ENCODE measurements at regions not wholly inside any gene's neighbourhood (a gene's known extent, or its start where the extent isn't known, plus 50 kb on each side); places are given as distances from the start of the nearest gene placed in this dataset.

GRCh38 chr1:229058729-229059128 is 212.2 kb upstream of the RAB4A start:
- 43% methylated on average over 10 of the region's 10 CpGs for WGBS

GRCh38 chr1:229059671-229060539 is 211.0 kb upstream of the RAB4A start:
- DNase-seq, result peak; percentile 18
- Histone ChIP-seq H4K91ac (ENCODE audit: low read length) (no peak overlapping the region), H3K9ac (ENCODE audit: low read length) (peak overlapping the region; percentile 4), H3K4me2 (ENCODE audit: low read length, poor library complexity, severe bottlenecking) (no peak overlapping the region), H3K18ac (ENCODE audit: low read depth in 1 of 2, low read length in 2 of 2) (peak overlapping the region in 1 of 2 experiments; percentile 61), H3K4me3 (ENCODE audit: insufficient read depth in 1 of 2, low read depth in 1 of 2, low read length in 2 of 2) (no peak overlapping the region), H3K79me1 (replicated peaks; ENCODE audit: low read length, poor library complexity, severe bottlenecking) (no peaks in the 10 kb centered on the region), H3K27ac (ENCODE audit: low read length, poor library complexity, severe bottlenecking) (no peak overlapping the region), H2BK15ac (ENCODE audit: low read depth, poor library complexity, severe bottlenecking) (no peak overlapping the region), H2BK120ac (ENCODE audit: low read depth, low read length) (no peak overlapping the region), H3K9me3 (ENCODE audit: control insufficient read depth, low read length) (no peaks in the 10 kb centered on the region), H2AK5ac (ENCODE audit: low read length, severe bottlenecking) (no peak overlapping the region), H2AFZ (ENCODE audit: low read depth, low read length) (no peak overlapping the region), H3K36me3 (ENCODE audit: control insufficient read depth in 1 of 2, insufficient read depth in 2 of 2, low read depth in 1 of 2, low read length in 2 of 2) (no peaks in the 10 kb centered on the region), H3K4ac (ENCODE audit: low read depth in 1 of 2, low read length in 2 of 2) (peak overlapping the region in 1 of 2 experiments; percentile 3), H3K4me1 (ENCODE audit: control insufficient read depth, insufficient read depth, low read depth, low read length) (peaks cover 3% of the 10 kb centered on the region), H2BK5ac (ENCODE audit: low read depth, low read length, poor library complexity, severe bottlenecking) (no peak overlapping the region), H4K8ac (ENCODE audit: low read length) (peak overlapping the region; percentile 30), H3K27me3 (ENCODE audit: control insufficient read depth in 1 of 2, insufficient read depth in 1 of 2, low read length in 2 of 2) (peaks cover 39 to 45% of the 10 kb centered on the region in 2 experiments), H2BK12ac (ENCODE audit: low read length in 2 of 2) (no peak overlapping the region), H3K23ac (ENCODE audit: low read length in 2 of 2) (no peak overlapping the region), H3K14ac (ENCODE audit: low read length in 2 of 2) (no peak overlapping the region)
- 38% methylated on average over 9 of the region's 9 CpGs for WGBS

More at GRCh38 chr1:229058729-229059128, 212.2 kb upstream of the RAB4A start:
- H4K91ac ChIP-seq (ENCODE audit: low read length), result no peak overlapping the region
- no peak overlapping the region for H2BK12ac ChIP-seq (ENCODE audit: low read length in 2 of 2)
- DNase-seq, result no peak
- H3K27me3 ChIP-seq (ENCODE audit: control insufficient read depth in 1 of 2, insufficient read depth in 1 of 2, low read length in 2 of 2), result peaks cover 34 to 43% of the 10 kb centered on the region in 2 experiments
- H3K4me3 ChIP-seq (ENCODE audit: insufficient read depth in 1 of 2, low read depth in 1 of 2, low read length in 2 of 2), result no peak overlapping the region
- no peak overlapping the region for H2BK120ac ChIP-seq (ENCODE audit: low read depth, low read length)
- H3K9ac ChIP-seq (ENCODE audit: low read length), result no peak overlapping the region
- H3K14ac ChIP-seq (ENCODE audit: low read length in 2 of 2), result no peak overlapping the region
- no peaks in the 10 kb centered on the region for H3K9me3 ChIP-seq (ENCODE audit: control insufficient read depth, low read length)
- H3K4me1 ChIP-seq (ENCODE audit: control insufficient read depth, insufficient read depth, low read depth, low read length), result peaks cover 3% of the 10 kb centered on the region
- H2BK5ac ChIP-seq (ENCODE audit: low read depth, low read length, poor library complexity, severe bottlenecking), result no peak overlapping the region
- no peak overlapping the region for H2AFZ ChIP-seq (ENCODE audit: low read depth, low read length)
- H2AK5ac ChIP-seq (ENCODE audit: low read length, severe bottlenecking), result no peak overlapping the region
- H3K18ac ChIP-seq (ENCODE audit: low read depth in 1 of 2, low read length in 2 of 2), result no peak overlapping the region
- no peak overlapping the region for H3K27ac ChIP-seq (ENCODE audit: low read length, poor library complexity, severe bottlenecking)
- H3K36me3 ChIP-seq (ENCODE audit: control insufficient read depth in 1 of 2, insufficient read depth in 2 of 2, low read depth in 1 of 2, low read length in 2 of 2), result no peaks in the 10 kb centered on the region
- no peaks in the 10 kb centered on the region for H3K79me1 ChIP-seq (replicated peaks; ENCODE audit: low read length, poor library complexity, severe bottlenecking)
- no peak overlapping the region for H3K4ac ChIP-seq (ENCODE audit: low read depth in 1 of 2, low read length in 2 of 2)
- no peak overlapping the region for H4K8ac ChIP-seq (ENCODE audit: low read length)
- H2BK15ac ChIP-seq (ENCODE audit: low read depth, poor library complexity, severe bottlenecking), result no peak overlapping the region
- H3K23ac ChIP-seq (ENCODE audit: low read length in 2 of 2), result no peak overlapping the region
- no peak overlapping the region for H3K4me2 ChIP-seq (ENCODE audit: low read length, poor library complexity, severe bottlenecking)

- Histone ChIP-seq H2AK5ac (ENCODE audit: low read length, severe bottlenecking) (no peak overlapping the region), H2BK120ac (ENCODE audit: low read depth, low read length) (no peak overlapping the region), H3K23ac (ENCODE audit: low read length in 2 of 2) (no peak overlapping the region), H3K27me3 (ENCODE audit: control insufficient read depth in 1 of 2, insufficient read depth in 1 of 2, low read length in 2 of 2) (peaks cover 44 to 58% of the 10 kb centered on the region in 2 experiments), H2BK5ac (ENCODE audit: low read depth, low read length, poor library complexity, severe bottlenecking) (no peak overlapping the region), H3K27ac (ENCODE audit: low read length, poor library complexity, severe bottlenecking) (no peak overlapping the region), H3K4me3 (ENCODE audit: insufficient read depth in 1 of 2, low read depth in 1 of 2, low read length in 2 of 2) (no peak overlapping the region), H3K9ac (ENCODE audit: low read length) (no peak overlapping the region), H3K4me2 (ENCODE audit: low read length, poor library complexity, severe bottlenecking) (no peak overlapping the region), H2AFZ (ENCODE audit: low read depth, low read length) (no peak overlapping the region), H4K91ac (ENCODE audit: low read length) (no peak overlapping the region), H3K4ac (ENCODE audit: low read depth in 1 of 2, low read length in 2 of 2) (no peak overlapping the region), H4K8ac (ENCODE audit: low read length) (no peak overlapping the region), H3K79me1 (replicated peaks; ENCODE audit: low read length, poor library complexity, severe bottlenecking) (no peaks in the 10 kb centered on the region), H3K9me3 (ENCODE audit: control insufficient read depth, low read length) (no peaks in the 10 kb centered on the region), H2BK12ac (ENCODE audit: low read length in 2 of 2) (no peak overlapping the region), H3K4me1 (ENCODE audit: control insufficient read depth, insufficient read depth, low read depth, low read length) (peaks cover 3% of the 10 kb centered on the region), H3K14ac (ENCODE audit: low read length in 2 of 2) (no peak overlapping the region), H3K36me3 (ENCODE audit: control insufficient read depth in 1 of 2, insufficient read depth in 2 of 2, low read depth in 1 of 2, low read length in 2 of 2) (no peaks in the 10 kb centered on the region), H3K18ac (ENCODE audit: low read depth in 1 of 2, low read length in 2 of 2) (no peak overlapping the region), H2BK15ac (ENCODE audit: low read depth, poor library complexity, severe bottlenecking) (no peak overlapping the region)
- no peak for DNase-seq
- WGBS, result 95% methylated on average over 2 of the region's 5 CpGs
Observed at GRCh38 chr1:229062135-229062534, 208.8 kb upstream of the RAB4A start.

GRCh38 chr1:229063154-229063773 is 207.6 kb upstream of the RAB4A start:
- no peak overlapping the region for H4K91ac ChIP-seq (ENCODE audit: low read length)
- H3K27me3 ChIP-seq (ENCODE audit: control insufficient read depth in 1 of 2, insufficient read depth in 1 of 2, low read length in 2 of 2), result peaks cover 49 to 56% of the 10 kb centered on the region in 2 experiments
- H4K8ac ChIP-seq (ENCODE audit: low read length), result no peak overlapping the region
- no peak overlapping the region for H3K4ac ChIP-seq (ENCODE audit: low read depth in 1 of 2, low read length in 2 of 2)
- DNase-seq, result no peak
- no peak overlapping the region for H3K4me3 ChIP-seq (ENCODE audit: insufficient read depth in 1 of 2, low read depth in 1 of 2, low read length in 2 of 2)
- H3K18ac ChIP-seq (ENCODE audit: low read depth in 1 of 2, low read length in 2 of 2), result no peak overlapping the region
- H3K36me3 ChIP-seq (ENCODE audit: control insufficient read depth in 1 of 2, insufficient read depth in 2 of 2, low read depth in 1 of 2, low read length in 2 of 2), result no peaks in the 10 kb centered on the region
- H3K9ac ChIP-seq (ENCODE audit: low read length), result no peak overlapping the region
- H3K27ac ChIP-seq (ENCODE audit: low read length, poor library complexity, severe bottlenecking), result no peak overlapping the region
- H3K9me3 ChIP-seq (ENCODE audit: control insufficient read depth, low read length), result no peaks in the 10 kb centered on the region
- H3K14ac ChIP-seq (ENCODE audit: low read length in 2 of 2), result no peak overlapping the region
- H2BK120ac ChIP-seq (ENCODE audit: low read depth, low read length), result no peak overlapping the region
- H2AK5ac ChIP-seq (ENCODE audit: low read length, severe bottlenecking), result no peak overlapping the region
- no peak overlapping the region for H2BK15ac ChIP-seq (ENCODE audit: low read depth, poor library complexity, severe bottlenecking)
- WGBS, result 97% methylated on average over 4 of the region's 5 CpGs
- H3K23ac ChIP-seq (ENCODE audit: low read length in 2 of 2), result no peak overlapping the region
- no peak overlapping the region for H3K4me2 ChIP-seq (ENCODE audit: low read length, poor library complexity, severe bottlenecking)
- no peak overlapping the region for H2BK12ac ChIP-seq (ENCODE audit: low read length in 2 of 2)
- no peaks in the 10 kb centered on the region for H3K79me1 ChIP-seq (replicated peaks; ENCODE audit: low read length, poor library complexity, severe bottlenecking)
- no peak overlapping the region for H2BK5ac ChIP-seq (ENCODE audit: low read depth, low read length, poor library complexity, severe bottlenecking)
- H3K4me1 ChIP-seq (ENCODE audit: control insufficient read depth, insufficient read depth, low read depth, low read length), result peaks cover 3% of the 10 kb centered on the region
- no peak overlapping the region for H2AFZ ChIP-seq (ENCODE audit: low read depth, low read length)
